Activated CD8-positive, alpha-beta memory T cell treated with anti-CD3 and anti-CD28 coated beads, Interleukin-2, amount 10 ng/mL, durations not matched to agents 7 days and 5 days (primary cell): ENCODE measurements at regions not wholly inside any gene's neighbourhood (a gene's known extent, or its start where the extent isn't known, plus 50 kb on each side); places are given as distances from the start of the nearest gene placed in this dataset.

Source experiments
- ATAC-seq: fragments of 150-1000 bp; cut with Tn5 transposase; one replicate; pipeline ENCODE4 v1.10.0; 2021; ENCODE audit warnings: moderate library complexity
- CTCF ChIA-PET: fragments of 350-600 bp; sonication (Branson Sonifier 250); formaldehyde crosslinking; loops from one replicate; lab custom pipeline; 2021; ENCODE audit warnings: antibody characterized with exemption; lab: Charles Lee
- DNase-seq: peaks from one replicate; pipeline ENCODE4 v3.0.0-alpha.2; 2020
- H3K27ac Mint-ChIP-seq: one replicate; pipeline ENCODE4 v1.8.0; 2021; ENCODE audit warnings: mild to moderate bottlenecking, mixed read lengths
- H3K27me3 Mint-ChIP-seq: one replicate; pipeline ENCODE4 v1.8.0; 2021; ENCODE audit warnings: mixed read lengths
- H3K36me3 Mint-ChIP-seq: one replicate; pipeline ENCODE4 v1.8.0; 2021; ENCODE audit warnings: mild to moderate bottlenecking, mixed read lengths
- H3K4me1 Mint-ChIP-seq: one replicate; pipeline ENCODE4 v1.8.0; 2021; ENCODE audit warnings: mixed read lengths
- H3K4me3 Mint-ChIP-seq: one replicate; pipeline ENCODE4 v1.8.0; 2021; ENCODE audit warnings: mild to moderate bottlenecking, moderate library complexity, mixed read lengths
- H3K9me3 Mint-ChIP-seq: one replicate; pipeline ENCODE4 v1.8.0; 2022; ENCODE audit warnings: low read depth, mixed read lengths

GRCh38 chr13:105758918-105759860 is 776.3 kb downstream of the EFNB2 start:
- CTCF ChIA-PET, result no interaction called here

GRCh38 chr13:105740739-105741138 is 794.7 kb downstream of the EFNB2 start:
- Mint-ChIP-seq H3K4me1 (no peaks in the 10 kb centered on the region), H3K27me3 (no peaks in the 10 kb centered on the region), H3K4me3 (no peak overlapping the region), H3K36me3 (no peaks in the 10 kb centered on the region), H3K9me3 (peaks cover 2% of the 10 kb centered on the region), H3K27ac (no peak overlapping the region)
- ATAC-seq (no peak), DNase-seq (no peak)
- CTCF ChIA-PET, result no interaction called here

More at GRCh38 chr13:105758918-105759860, 776.3 kb downstream of the EFNB2 start:
- ATAC-seq (no peak), DNase-seq (no peak)
- no peaks in the 10 kb centered on the region for H3K27me3 Mint-ChIP-seq
- H3K9me3 Mint-ChIP-seq, result no peaks in the 10 kb centered on the region
- no peak overlapping the region for H3K4me3 Mint-ChIP-seq
- no peaks in the 10 kb centered on the region for H3K4me1 Mint-ChIP-seq
- no peak overlapping the region for H3K27ac Mint-ChIP-seq
- no peaks in the 10 kb centered on the region for H3K36me3 Mint-ChIP-seq

- DNase-seq (no peak), ATAC-seq (no peak)
- H3K36me3 Mint-ChIP-seq, result no peaks in the 10 kb centered on the region
- peaks cover 2% of the 10 kb centered on the region for H3K9me3 Mint-ChIP-seq
- CTCF ChIA-PET, result no interaction called here
- H3K27me3 Mint-ChIP-seq, result no peaks in the 10 kb centered on the region
- H3K4me1 Mint-ChIP-seq, result no peaks in the 10 kb centered on the region
- H3K27ac Mint-ChIP-seq, result no peak overlapping the region
- H3K4me3 Mint-ChIP-seq, result no peak overlapping the region
Observed at GRCh38 chr13:105737688-105738087, 797.8 kb downstream of the EFNB2 start.

GRCh38 chr13:105735281-105735680 is 800.2 kb downstream of the EFNB2 start:
- no peak overlapping the region for H3K4me3 Mint-ChIP-seq
- CTCF ChIA-PET, result no interaction called here
- DNase-seq (no peak), ATAC-seq (no peak)
- no peaks in the 10 kb centered on the region for H3K4me1 Mint-ChIP-seq
- H3K27ac Mint-ChIP-seq, result no peak overlapping the region
- no peaks in the 10 kb centered on the region for H3K27me3 Mint-ChIP-seq
- H3K36me3 Mint-ChIP-seq, result no peaks in the 10 kb centered on the region
- peaks cover 2% of the 10 kb centered on the region for H3K9me3 Mint-ChIP-seq

GRCh38 chr13:105732806-105733529 is 802.5 kb downstream of the EFNB2 start:
- CTCF ChIA-PET, result no interaction called here
- DNase-seq (no peak), ATAC-seq (no peak)
- Mint-ChIP-seq H3K9me3 (peaks cover 2% of the 10 kb centered on the region), H3K27me3 (no peaks in the 10 kb centered on the region), H3K27ac (no peak overlapping the region), H3K36me3 (no peaks in the 10 kb centered on the region), H3K4me3 (no peak overlapping the region), H3K4me1 (no peaks in the 10 kb centered on the region)

- Mint-ChIP-seq H3K27ac (no peak overlapping the region), H3K4me3 (no peak overlapping the region), H3K27me3 (no peaks in the 10 kb centered on the region), H3K9me3 (peaks cover 2% of the 10 kb centered on the region), H3K36me3 (no peaks in the 10 kb centered on the region), H3K4me1 (no peaks in the 10 kb centered on the region)
- CTCF ChIA-PET, result no interaction called here
- DNase-seq (no peak), ATAC-seq (no peak)
Observed at GRCh38 chr13:105725887-105726286, 809.6 kb downstream of the EFNB2 start.

GRCh38 chr13:105721016-105721415 is 814.4 kb downstream of the EFNB2 start:
- no peaks in the 10 kb centered on the region for H3K36me3 Mint-ChIP-seq
- no peaks in the 10 kb centered on the region for H3K27me3 Mint-ChIP-seq
- no peaks in the 10 kb centered on the region for H3K9me3 Mint-ChIP-seq
- H3K4me1 Mint-ChIP-seq, result no peaks in the 10 kb centered on the region
- DNase-seq, result no peak
- CTCF ChIA-PET, result no interaction called here
- no peak overlapping the region for H3K4me3 Mint-ChIP-seq
- no peak overlapping the region for H3K27ac Mint-ChIP-seq
- ATAC-seq, result no peak

- Mint-ChIP-seq H3K27me3 (no peaks in the 10 kb centered on the region), H3K36me3 (no peaks in the 10 kb centered on the region), H3K9me3 (no peaks in the 10 kb centered on the region), H3K4me1 (no peaks in the 10 kb centered on the region), H3K27ac (no peak overlapping the region), H3K4me3 (no peak overlapping the region)
- ATAC-seq (no peak), DNase-seq (no peak)
- CTCF ChIA-PET, result no interaction called here
Observed at GRCh38 chr13:105719859-105720258, 815.6 kb downstream of the EFNB2 start.

GRCh38 chr13:105709181-105709580 is 826.3 kb downstream of the EFNB2 start:
- H3K27me3 Mint-ChIP-seq, result no peaks in the 10 kb centered on the region
- ATAC-seq (no peak), DNase-seq (no peak)
- no peaks in the 10 kb centered on the region for H3K9me3 Mint-ChIP-seq
- no peaks in the 10 kb centered on the region for H3K36me3 Mint-ChIP-seq
- H3K4me1 Mint-ChIP-seq, result no peaks in the 10 kb centered on the region
- no peak overlapping the region for H3K4me3 Mint-ChIP-seq
- H3K27ac Mint-ChIP-seq, result no peak overlapping the region
- CTCF ChIA-PET, result no interaction called here

- Mint-ChIP-seq H3K36me3 (no peaks in the 10 kb centered on the region), H3K4me3 (no peak overlapping the region), H3K4me1 (no peaks in the 10 kb centered on the region), H3K9me3 (peaks cover 4% of the 10 kb centered on the region), H3K27ac (no peak overlapping the region), H3K27me3 (no peaks in the 10 kb centered on the region)
- DNase-seq (no peak), ATAC-seq (no peak)
- CTCF ChIA-PET, result interaction anchor here (0.6 kb wide), 1 partner anchor 1166 kb away, joined by 3 read pairs; no protein-coding TSS in a partner anchor
Observed at GRCh38 chr13:105703843-105704242, 831.6 kb downstream of the EFNB2 start.

GRCh38 chr13:105702441-105702840 is 833.0 kb downstream of the EFNB2 start:
- ATAC-seq (no peak), DNase-seq (no peak)
- Mint-ChIP-seq H3K4me3 (no peak overlapping the region), H3K27ac (no peak overlapping the region), H3K36me3 (no peaks in the 10 kb centered on the region), H3K9me3 (peaks cover 4% of the 10 kb centered on the region), H3K4me1 (no peaks in the 10 kb centered on the region), H3K27me3 (no peaks in the 10 kb centered on the region)
- CTCF ChIA-PET, result no interaction called here

- Mint-ChIP-seq H3K4me1 (no peaks in the 10 kb centered on the region), H3K4me3 (no peak overlapping the region), H3K27me3 (no peaks in the 10 kb centered on the region), H3K27ac (no peak overlapping the region), H3K9me3 (peaks cover 10% of the 10 kb centered on the region), H3K36me3 (no peaks in the 10 kb centered on the region)
- DNase-seq (no peak), ATAC-seq (no peak)
- CTCF ChIA-PET, result no interaction called here
Observed at GRCh38 chr13:105692769-105693168, 842.7 kb downstream of the EFNB2 start.

GRCh38 chr13:105684216-105684615 is 851.2 kb downstream of the EFNB2 start:
- Mint-ChIP-seq H3K27ac (no peak overlapping the region), H3K27me3 (no peaks in the 10 kb centered on the region), H3K4me3 (no peak overlapping the region), H3K4me1 (no peaks in the 10 kb centered on the region), H3K9me3 (peaks cover 5% of the 10 kb centered on the region), H3K36me3 (no peaks in the 10 kb centered on the region)
- ATAC-seq, result no peak
- CTCF ChIA-PET, result no interaction called here
- DNase-seq, result no peak

- CTCF ChIA-PET, result no interaction called here
- no peaks in the 10 kb centered on the region for H3K4me1 Mint-ChIP-seq
- H3K9me3 Mint-ChIP-seq, result no peaks in the 10 kb centered on the region
- H3K27ac Mint-ChIP-seq, result no peak overlapping the region
- ATAC-seq, result no peak
- no peak overlapping the region for H3K4me3 Mint-ChIP-seq
- no peaks in the 10 kb centered on the region for H3K36me3 Mint-ChIP-seq
- no peak for DNase-seq
- H3K27me3 Mint-ChIP-seq, result no peaks in the 10 kb centered on the region
Observed at GRCh38 chr13:105679838-105680237, 855.6 kb downstream of the EFNB2 start.
